Right lobe of liver (tissue), 6 donors: ENCODE measurements at regions not wholly inside any gene's neighbourhood (a gene's known extent, or its start where the extent isn't known, plus 50 kb on each side); places are given as distances from the start of the nearest gene placed in this dataset.

Experiments used
- ATAC-seq, 4 donors: fragments of 200-7000 bp; cut with Tn5 transposase; one replicate each; pipeline ENCODE4 v1.9.1; 2020; ENCODE audit warnings: mild to moderate bottlenecking in 4 of 4, moderate library complexity in 4 of 4
- DNase-seq, 3 donors: peaks; one replicate each; pipeline ENCODE4 v3.0.0-alpha.2; 2020
- H3K27ac ChIP-seq, 3 donors: fragments of 200-600 bp; one replicate each; pipeline ENCODE4 v1.8.0; 2022
- H3K27me3 ChIP-seq, 2 donors: fragments of 200-600 bp; one replicate each; pipeline ENCODE4 v1.8.0; 2022
- H3K36me3 ChIP-seq, 4 donors: fragments of 200-600 bp; sonication (generic) in 1 of 4; one replicate each; pipeline versions ENCODE4 v1.5.1 to v1.8.0; 2017 to 2022; ENCODE audit warnings: control low read depth in 1 of 4
- H3K4me1 ChIP-seq, 4 donors: fragments of 200-600 bp; sonication (generic) in 1 of 4; one replicate each; pipeline versions ENCODE4 v1.5.1 to v1.8.0; 2017 to 2022; ENCODE audit warnings: control low read depth in 1 of 4
- H3K4me3 ChIP-seq, 3 donors: fragments of 200-600 bp; one replicate each; pipeline ENCODE4 v1.8.0; 2022
- H3K9me3 ChIP-seq, 4 donors: fragments of 200-600 bp; sonication (generic) in 1 of 4; one replicate each; pipeline versions ENCODE4 v1.5.1 to v1.8.0; 2017 to 2022; ENCODE audit warnings: control low read depth in 1 of 4
- POLR2A ChIP-seq: fragments of 450-650 bp; IDR thresholded peaks from one replicate; pipeline ENCODE4 v1.6.1; 2017; ENCODE audit warnings: antibody characterized with exemption, mild to moderate bottlenecking
- whole genome bisulfite sequencing: methylation state at CpG from one replicate; pipeline ENCODE4 v1.1.6; 2018; ENCODE audit warnings: low coverage, low lambda C conversion rate; ENCODE audit not compliant: insufficient coverage; ENCODE audit errors: missing lambda C conversion rate; 5-methylcytosine and 5-hydroxymethylcytosine counted together
- intact Hi-C, 2 donors: fragments of 100-400 bp; cut with DNase I; formaldehyde crosslinking; loops; one replicate each; pipeline versions ENCODE4 v1.11.2 to v1.14.1; 2022
- TF ChIP-seq, protein P1 (sequence below), 4 donors: fragments of 200-600 bp in 3 of 4; fragments of 450-650 bp in 1 of 4; IDR thresholded peaks; one replicate each; pipeline versions ENCODE4 v1.5.1 to v1.8.0; 2016 to 2022; ENCODE audit warnings: antibody characterized with exemption in 4 of 4, mild to moderate bottlenecking in 2 of 4
- donor health status: DM: no; HTN: yes; CAD: no.
- donor health status: DM: no; HTN: no; CAD: no.
- donor health status: DM: no; HTN: no; CAD: no.
- donor health status: DM: no; HTN: yes; CAD: no.
- donor health status: DM: no; HTN: yes; CAD: no.

DNA sequence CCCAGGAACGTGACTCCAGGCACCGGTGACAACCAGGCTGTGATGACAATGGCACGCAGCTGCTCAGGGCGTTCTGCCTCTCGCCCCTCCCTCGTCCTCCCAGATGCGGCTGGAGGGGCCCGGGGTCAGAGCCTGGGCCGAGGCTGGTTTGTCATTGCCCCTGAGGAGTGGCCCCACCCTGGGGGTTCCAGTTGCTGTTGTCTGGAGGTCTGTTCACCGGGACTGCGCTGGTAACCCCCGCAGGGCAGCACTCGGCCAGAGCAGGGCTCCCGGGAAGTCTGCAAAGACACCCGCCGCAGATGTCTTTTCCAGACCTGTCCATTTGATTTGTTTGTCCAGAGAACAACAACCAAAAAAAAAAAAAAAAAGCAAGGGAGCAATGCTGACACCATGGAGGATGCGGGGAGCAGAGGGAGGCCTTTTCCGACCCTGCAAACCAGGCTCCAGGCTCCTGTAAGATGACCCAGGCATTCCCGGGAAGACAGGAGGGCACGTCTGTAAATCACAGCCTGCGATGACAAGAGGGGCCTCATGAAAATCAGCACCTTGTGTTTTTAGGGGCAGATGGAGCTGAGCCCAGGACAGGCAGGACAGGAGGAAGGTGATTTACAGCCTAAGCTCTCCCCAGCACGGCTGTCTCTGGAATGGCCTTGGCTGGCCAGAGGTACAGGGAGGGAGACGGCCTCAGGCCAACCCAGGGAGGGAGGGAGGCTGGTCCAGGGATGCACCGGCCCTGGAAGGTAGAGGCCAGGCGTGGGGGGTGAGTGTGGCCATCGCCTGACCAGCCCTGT lies 189.3 kb downstream of the ERMARD start:
- Histone ChIP-seq H3K36me3 (no peaks in the 10 kb centered on the region), H3K27me3 (no peaks in the 10 kb centered on the region), H3K27ac (no peak overlapping the region), H3K4me3 (no peak overlapping the region), H3K9me3 (no peaks in the 10 kb centered on the region), H3K4me1 (no peaks in the 10 kb centered on the region)
- ATAC-seq (no peak), DNase-seq (no peak)
- TF ChIP-seq, protein P1, sequence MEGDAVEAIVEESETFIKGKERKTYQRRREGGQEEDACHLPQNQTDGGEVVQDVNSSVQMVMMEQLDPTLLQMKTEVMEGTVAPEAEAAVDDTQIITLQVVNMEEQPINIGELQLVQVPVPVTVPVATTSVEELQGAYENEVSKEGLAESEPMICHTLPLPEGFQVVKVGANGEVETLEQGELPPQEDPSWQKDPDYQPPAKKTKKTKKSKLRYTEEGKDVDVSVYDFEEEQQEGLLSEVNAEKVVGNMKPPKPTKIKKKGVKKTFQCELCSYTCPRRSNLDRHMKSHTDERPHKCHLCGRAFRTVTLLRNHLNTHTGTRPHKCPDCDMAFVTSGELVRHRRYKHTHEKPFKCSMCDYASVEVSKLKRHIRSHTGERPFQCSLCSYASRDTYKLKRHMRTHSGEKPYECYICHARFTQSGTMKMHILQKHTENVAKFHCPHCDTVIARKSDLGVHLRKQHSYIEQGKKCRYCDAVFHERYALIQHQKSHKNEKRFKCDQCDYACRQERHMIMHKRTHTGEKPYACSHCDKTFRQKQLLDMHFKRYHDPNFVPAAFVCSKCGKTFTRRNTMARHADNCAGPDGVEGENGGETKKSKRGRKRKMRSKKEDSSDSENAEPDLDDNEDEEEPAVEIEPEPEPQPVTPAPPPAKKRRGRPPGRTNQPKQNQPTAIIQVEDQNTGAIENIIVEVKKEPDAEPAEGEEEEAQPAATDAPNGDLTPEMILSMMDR (IDR thresholded peaks at IDR 0.05): no peak
- no peak for TF ChIP-seq POLR2A
- intact Hi-C loops: no loop called here
- WGBS: 94% methylated on average over 9 of the region's 26 CpGs

DNA sequence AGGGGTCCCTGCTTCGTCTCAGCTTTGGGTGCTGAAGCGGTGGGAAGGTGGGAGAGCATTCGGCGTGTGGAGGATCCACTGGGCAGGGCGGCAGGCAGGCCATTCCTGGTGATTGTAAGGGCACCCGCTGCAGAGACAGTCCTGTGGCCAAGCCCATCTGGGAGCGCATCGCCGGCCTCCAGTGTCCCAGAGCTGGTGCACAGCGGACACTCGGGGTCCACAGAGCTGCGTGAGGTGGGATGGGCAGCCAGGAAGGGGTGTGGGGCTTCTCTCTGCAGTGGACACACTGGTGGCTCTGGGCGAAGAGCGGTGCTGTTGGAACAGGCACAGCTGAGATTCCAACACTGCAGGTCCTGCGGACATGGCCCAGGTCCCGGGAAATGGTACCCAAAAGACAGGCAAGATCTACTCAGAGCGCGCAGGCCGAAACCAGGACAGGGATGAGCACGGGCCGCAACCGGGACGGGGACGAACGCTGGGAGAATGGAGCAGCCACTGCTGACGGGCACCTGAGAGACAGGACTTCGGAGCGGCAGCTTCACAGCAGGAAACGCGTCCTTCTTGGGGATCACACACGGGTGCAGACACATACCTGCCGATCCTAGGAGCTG lies 188.2 kb downstream of the ERMARD start:
- no peak for DNase-seq
- intact Hi-C loops: no loop called here
- ATAC-seq: no peak

GRCh38 chr6:169938731-169939130 lies 187.3 kb downstream of the ERMARD start:
- WGBS: 95% methylated on average over 11 of the region's 15 CpGs
- no peaks in the 10 kb centered on the region for H3K27me3 ChIP-seq
- no peak for TF ChIP-seq POLR2A
- TF ChIP-seq, protein P1 (IDR thresholded peaks at IDR 0.05): no peak
- intact Hi-C loops: no loop called here
- H3K27ac ChIP-seq: no peak overlapping the region
- DNase-seq (no peak), ATAC-seq (no peak)
- peaks cover 0 to 14% (median 8%) of the 10 kb centered on the region in 4 donors for H3K4me1 ChIP-seq
- no peak overlapping the region for H3K4me3 ChIP-seq
- no peaks in the 10 kb centered on the region for H3K9me3 ChIP-seq
- no peaks in the 10 kb centered on the region for H3K36me3 ChIP-seq

More for the DNA sequence above, 188.2 kb downstream of the ERMARD start:
- Histone ChIP-seq H3K9me3 (no peaks in the 10 kb centered on the region), H3K4me1 (peaks cover 0 to 6% (median 2%) of the 10 kb centered on the region in 4 donors), H3K27me3 (no peaks in the 10 kb centered on the region), H3K36me3 (no peaks in the 10 kb centered on the region), H3K4me3 (no peak overlapping the region), H3K27ac (no peak overlapping the region)
- TF ChIP-seq POLR2A: no peak
- TF ChIP-seq, protein P1 (IDR thresholded peaks at IDR 0.05): no peak
- 93% methylated on average over 14 of the region's 32 CpGs for WGBS

DNA sequence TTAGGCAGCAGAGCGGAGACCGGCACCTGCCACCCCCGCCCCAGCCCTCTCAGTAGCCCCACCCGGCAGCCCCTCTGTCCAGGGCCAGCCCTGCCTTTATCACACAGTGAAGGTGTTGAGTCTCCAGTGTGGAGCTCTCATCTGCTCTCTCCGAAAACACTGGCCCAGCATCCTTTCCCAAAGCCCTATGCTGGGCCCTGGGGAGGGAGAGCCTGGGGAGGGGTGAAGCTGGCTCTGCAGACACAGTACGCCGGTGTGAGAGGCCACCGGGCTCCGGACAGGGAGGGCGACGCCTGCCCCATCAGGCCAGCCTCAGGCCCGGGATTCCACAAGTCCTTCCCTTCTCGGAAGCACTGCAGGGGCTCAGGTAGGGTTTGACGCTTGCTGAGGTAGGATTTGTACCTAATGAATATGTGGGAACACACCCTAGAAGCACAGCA lies 186.9 kb downstream of the ERMARD start:
- H3K27ac ChIP-seq: no peak overlapping the region
- intact Hi-C loops: no loop called here
- no peak for ATAC-seq
- no peaks in the 10 kb centered on the region for H3K36me3 ChIP-seq
- H3K4me1 ChIP-seq: peaks cover 0 to 18% (median 9%) of the 10 kb centered on the region in 4 donors
- no peaks in the 10 kb centered on the region for H3K27me3 ChIP-seq
- 83% methylated on average over 3 of the region's 14 CpGs for WGBS
- DNase-seq: no peak
- TF ChIP-seq, protein P1 (IDR thresholded peaks at IDR 0.05): no peak
- no peak for TF ChIP-seq POLR2A
- H3K9me3 ChIP-seq: no peaks in the 10 kb centered on the region
- no peak overlapping the region for H3K4me3 ChIP-seq
